HepG2 (cell line): ENCODE measurements at regions not wholly inside any gene's neighbourhood (a gene's known extent, or its start where the extent isn't known, plus 50 kb on each side); places are given as distances from the start of the nearest gene placed in this dataset.

Experiments used
- ZBTB21 ChIP-seq: sonication (generic); formaldehyde crosslinking; IDR thresholded peaks from 2 replicates; pipeline ENCODE4 v1.4.0; 2020; ENCODE audit warnings: missing genetic modification reagents
- ZNF883 ChIP-seq: sonication (generic); formaldehyde crosslinking; IDR thresholded peaks from 2 replicates; pipeline ENCODE4 v1.5.1; 2020; ENCODE audit warnings: mild to moderate bottlenecking, missing genetic modification reagents; ENCODE audit errors: not compliant biosample characterization

GRCh38 chr2:234674781-234675201 lies 177.9 kb upstream of the ARL4C start:
- no peak for TF ChIP-seq ZBTB21
- no peak for TF ChIP-seq ZNF883 (CRISPR knock-in tag)
